ENCODE measurements at regions not wholly inside any gene's neighbourhood (a gene's known extent, or its start where the extent isn't known, plus 50 kb on each side); places are given as distances from the start of the nearest gene placed in this dataset.

DNA sequence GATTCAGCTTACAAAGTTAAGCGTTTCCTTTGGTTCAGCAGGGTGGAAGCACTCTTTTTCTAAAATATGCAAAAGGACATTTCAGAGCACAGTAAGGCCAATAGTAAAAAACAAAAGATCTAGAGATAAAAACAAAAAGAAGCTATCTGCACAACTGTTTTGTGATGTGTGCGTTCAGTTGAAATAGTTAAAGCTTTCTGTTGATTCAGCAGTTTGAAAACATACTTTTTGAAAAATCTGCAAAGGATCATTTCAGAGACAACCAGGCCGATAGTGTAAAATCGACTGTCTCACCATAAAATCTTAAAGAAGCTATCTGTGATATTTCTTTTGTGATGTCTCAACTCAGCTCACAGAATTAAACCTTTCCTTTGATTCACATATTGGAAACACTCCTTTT is 300.0 kb upstream of the ALG10B start:
- TF ChIP-seq EP300 (IDR thresholded peaks at IDR 0.05) (no peak), POLR2A (IDR thresholded peaks at IDR 0.05) (no peak)
- TF ChIP-seq, protein P1, sequence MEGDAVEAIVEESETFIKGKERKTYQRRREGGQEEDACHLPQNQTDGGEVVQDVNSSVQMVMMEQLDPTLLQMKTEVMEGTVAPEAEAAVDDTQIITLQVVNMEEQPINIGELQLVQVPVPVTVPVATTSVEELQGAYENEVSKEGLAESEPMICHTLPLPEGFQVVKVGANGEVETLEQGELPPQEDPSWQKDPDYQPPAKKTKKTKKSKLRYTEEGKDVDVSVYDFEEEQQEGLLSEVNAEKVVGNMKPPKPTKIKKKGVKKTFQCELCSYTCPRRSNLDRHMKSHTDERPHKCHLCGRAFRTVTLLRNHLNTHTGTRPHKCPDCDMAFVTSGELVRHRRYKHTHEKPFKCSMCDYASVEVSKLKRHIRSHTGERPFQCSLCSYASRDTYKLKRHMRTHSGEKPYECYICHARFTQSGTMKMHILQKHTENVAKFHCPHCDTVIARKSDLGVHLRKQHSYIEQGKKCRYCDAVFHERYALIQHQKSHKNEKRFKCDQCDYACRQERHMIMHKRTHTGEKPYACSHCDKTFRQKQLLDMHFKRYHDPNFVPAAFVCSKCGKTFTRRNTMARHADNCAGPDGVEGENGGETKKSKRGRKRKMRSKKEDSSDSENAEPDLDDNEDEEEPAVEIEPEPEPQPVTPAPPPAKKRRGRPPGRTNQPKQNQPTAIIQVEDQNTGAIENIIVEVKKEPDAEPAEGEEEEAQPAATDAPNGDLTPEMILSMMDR (IDR thresholded peaks at IDR 0.05), result no peak

Measured in tibial nerve (tissue), 4 donors.